ENCODE measurements at regions not wholly inside any gene's neighbourhood (a gene's known extent, or its start where the extent isn't known, plus 50 kb on each side); places are given as distances from the start of the nearest gene placed in this dataset.

DNA sequence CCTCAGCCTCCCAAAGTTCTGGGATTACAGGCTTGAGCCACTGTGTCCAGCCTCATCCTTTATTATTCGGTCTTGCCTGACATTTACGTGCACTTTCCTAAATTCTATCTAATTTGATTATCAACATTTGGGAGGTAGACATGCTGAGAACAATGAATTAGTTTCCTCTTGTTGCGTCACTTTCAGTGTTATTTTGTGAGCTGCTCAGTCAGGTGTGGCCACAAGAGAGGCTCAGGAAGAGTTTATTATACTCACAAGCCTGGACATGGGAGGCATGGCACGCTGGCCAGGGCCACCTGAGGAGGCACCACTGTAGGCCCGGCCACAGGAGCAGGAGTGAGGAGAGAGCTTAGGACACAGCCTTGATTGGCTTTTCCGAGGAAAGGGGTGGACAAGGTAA is 59.7 kb upstream of the RBFOX2 start:
- Histone ChIP-seq H3K4me3 (no peak overlapping the region), H3K27ac (no peak overlapping the region), H3K27me3 (no peaks in the 10 kb centered on the region), H3K36me3 (replicated peaks in 1 of 2) (no peaks in the 10 kb centered on the region), H3K4me1 (replicated peaks in 1 of 2) (no peaks in the 10 kb centered on the region), H3K9me3 (replicated peaks in 1 of 3) (no peaks in the 10 kb centered on the region)
- DNase-seq = no peak
- WGBS, 4 donors = 92 to 93% (median 93%) methylated on average over 6 of the region's 6 CpGs
- intact Hi-C loops (cut with DNase I) = no loop called here
- TF ChIP-seq POLR2A (IDR thresholded peaks at IDR 0.05) = no peak

DNA sequence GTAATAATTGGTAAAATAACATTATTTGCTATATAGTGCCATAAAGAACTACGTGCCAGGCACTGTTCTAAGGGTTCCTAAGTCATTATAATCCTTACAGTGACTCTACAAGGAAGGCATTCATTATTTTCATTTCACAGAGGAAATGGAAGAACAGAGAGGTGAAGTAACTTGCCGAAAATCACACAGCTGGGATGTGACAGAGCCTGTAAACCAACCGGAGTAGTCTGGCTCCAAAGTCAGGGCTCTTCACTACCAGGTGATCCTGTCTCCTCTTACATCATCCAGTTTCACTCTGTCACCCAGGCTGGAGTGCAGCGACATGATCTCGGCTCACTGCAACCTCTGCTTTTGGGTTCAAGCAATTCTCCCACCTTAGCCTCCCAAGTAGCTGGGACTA is 59.2 kb upstream of the RBFOX2 start:
- no peak for DNase-seq
- intact Hi-C loops (cut with DNase I) = no loop called here
- Histone ChIP-seq H3K4me1 (replicated peaks in 1 of 2) (no peaks in the 10 kb centered on the region), H3K27me3 (no peaks in the 10 kb centered on the region), H3K9me3 (replicated peaks in 1 of 3) (no peaks in the 10 kb centered on the region), H3K4me3 (no peak overlapping the region), H3K27ac (no peak overlapping the region), H3K36me3 (replicated peaks in 1 of 2) (no peaks in the 10 kb centered on the region)
- 90 to 93% (median 92%) methylated on average over 5 of the region's 5 CpGs for WGBS, 4 donors
- TF ChIP-seq, protein P1, sequence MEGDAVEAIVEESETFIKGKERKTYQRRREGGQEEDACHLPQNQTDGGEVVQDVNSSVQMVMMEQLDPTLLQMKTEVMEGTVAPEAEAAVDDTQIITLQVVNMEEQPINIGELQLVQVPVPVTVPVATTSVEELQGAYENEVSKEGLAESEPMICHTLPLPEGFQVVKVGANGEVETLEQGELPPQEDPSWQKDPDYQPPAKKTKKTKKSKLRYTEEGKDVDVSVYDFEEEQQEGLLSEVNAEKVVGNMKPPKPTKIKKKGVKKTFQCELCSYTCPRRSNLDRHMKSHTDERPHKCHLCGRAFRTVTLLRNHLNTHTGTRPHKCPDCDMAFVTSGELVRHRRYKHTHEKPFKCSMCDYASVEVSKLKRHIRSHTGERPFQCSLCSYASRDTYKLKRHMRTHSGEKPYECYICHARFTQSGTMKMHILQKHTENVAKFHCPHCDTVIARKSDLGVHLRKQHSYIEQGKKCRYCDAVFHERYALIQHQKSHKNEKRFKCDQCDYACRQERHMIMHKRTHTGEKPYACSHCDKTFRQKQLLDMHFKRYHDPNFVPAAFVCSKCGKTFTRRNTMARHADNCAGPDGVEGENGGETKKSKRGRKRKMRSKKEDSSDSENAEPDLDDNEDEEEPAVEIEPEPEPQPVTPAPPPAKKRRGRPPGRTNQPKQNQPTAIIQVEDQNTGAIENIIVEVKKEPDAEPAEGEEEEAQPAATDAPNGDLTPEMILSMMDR (IDR thresholded peaks at IDR 0.05) = no peak
- TF ChIP-seq POLR2A (IDR thresholded peaks at IDR 0.05) = no peak

DNA sequence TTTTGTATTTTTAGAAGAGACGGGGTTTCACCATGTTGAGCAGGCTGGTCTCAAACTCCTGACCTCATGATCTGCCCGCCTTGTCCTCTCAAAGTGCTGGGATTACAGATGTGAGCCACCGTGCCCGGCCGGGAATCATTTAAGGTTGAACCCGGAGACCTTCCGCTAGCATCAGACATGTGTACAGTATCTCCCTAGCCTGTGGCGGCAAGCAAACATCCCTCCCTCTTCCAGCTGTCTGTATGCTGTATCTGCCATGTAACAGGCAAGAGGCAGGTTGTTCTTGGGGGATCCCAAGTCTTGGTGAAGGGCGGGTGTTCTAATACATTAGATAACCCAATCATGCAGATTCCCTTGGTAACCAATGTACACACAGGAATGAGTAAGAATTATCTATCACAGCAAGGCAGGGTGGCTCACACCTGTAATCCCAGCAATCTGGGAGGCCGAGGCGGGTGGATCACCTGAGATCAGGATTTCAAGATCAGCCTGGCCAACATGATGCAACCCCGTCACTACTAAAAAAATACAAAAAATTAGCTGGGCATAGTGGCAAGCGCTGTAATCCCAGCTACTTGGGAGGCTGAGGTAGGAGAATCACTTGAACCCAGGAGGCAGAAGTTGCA is 58.1 kb upstream of the RBFOX2 start:
- no peaks in the 10 kb centered on the region for H3K36me3 ChIP-seq (replicated peaks in 1 of 2)
- H3K4me1 ChIP-seq (replicated peaks in 1 of 2) = no peaks in the 10 kb centered on the region
- no peaks in the 10 kb centered on the region for H3K27me3 ChIP-seq
- H3K27ac ChIP-seq = no peak overlapping the region
- no peak overlapping the region for H3K4me3 ChIP-seq
- WGBS, 4 donors = 86 to 94% (median 89%) methylated on average over 11 to 13 of the region's 13 CpGs
- DNase-seq = no peak
- no peak for TF ChIP-seq POLR2A (IDR thresholded peaks at IDR 0.05)
- TF ChIP-seq, protein P1 (IDR thresholded peaks at IDR 0.05) = no peak
- intact Hi-C loops (cut with DNase I) = no loop called here
- no peaks in the 10 kb centered on the region for H3K9me3 ChIP-seq (replicated peaks in 1 of 3)

DNA sequence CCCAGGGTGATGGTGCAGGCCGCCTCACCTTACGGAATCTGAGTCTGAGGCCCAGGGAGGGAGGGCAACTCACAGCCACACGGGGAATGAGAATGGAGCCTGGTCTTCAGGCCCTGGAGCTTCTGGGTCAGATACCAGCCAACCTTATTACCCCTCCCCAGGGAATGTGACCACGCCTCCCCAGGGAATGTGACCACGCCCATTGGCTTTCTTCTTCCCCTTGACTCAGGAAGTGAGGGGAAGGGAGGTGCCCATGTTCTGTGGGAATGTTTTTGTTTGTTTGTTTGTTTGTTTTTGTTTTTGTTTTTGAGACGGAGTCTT is 57.5 kb upstream of the RBFOX2 start:
- 78 to 87% (median 83%) methylated on average over 5 to 6 of the region's 6 CpGs for WGBS, 4 donors
- Histone ChIP-seq H3K36me3 (replicated peaks in 1 of 2) (no peaks in the 10 kb centered on the region), H3K27me3 (no peaks in the 10 kb centered on the region), H3K4me3 (no peak overlapping the region), H3K9me3 (replicated peaks in 1 of 3) (no peaks in the 10 kb centered on the region), H3K27ac (no peak overlapping the region), H3K4me1 (replicated peaks in 1 of 2) (no peaks in the 10 kb centered on the region)
- DNase-seq = no peak
- intact Hi-C loops (cut with DNase I) = no loop called here
- TF ChIP-seq, protein P1 (IDR thresholded peaks at IDR 0.05) = no peak
- TF ChIP-seq POLR2A (IDR thresholded peaks at IDR 0.05) = no peak

DNA sequence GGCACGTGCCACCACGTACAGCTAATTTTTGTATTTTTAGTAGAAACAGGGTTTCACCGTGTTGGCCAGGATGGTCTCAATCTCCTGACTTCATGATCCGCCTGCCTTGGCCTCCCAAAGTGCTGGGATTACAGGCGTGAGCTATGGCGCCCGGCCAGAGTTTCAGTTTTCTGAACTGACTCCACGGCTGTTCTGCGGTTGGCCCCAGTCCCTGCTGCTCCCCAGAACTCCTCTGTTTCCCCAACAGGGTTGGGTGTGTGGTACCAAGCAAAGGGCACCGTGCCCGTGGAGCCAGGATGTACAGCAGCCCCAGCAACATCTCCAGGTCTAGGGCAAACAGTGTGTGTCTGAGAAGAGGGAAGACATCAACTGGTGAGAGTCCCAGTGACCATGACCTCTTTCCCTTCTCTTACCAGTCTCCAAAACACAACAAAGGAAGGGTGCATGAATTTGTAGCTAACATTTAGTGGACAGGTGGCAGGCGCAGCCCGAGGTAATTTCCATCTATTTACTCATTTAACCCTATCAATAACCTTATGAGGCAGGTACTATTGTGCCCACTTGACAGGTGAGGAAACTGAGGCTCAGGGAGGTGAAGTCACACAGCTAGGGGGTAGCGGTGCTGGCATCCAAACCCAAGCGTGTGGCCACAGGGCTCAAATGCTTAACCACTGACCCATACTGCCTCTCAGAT is 57.0 kb upstream of the RBFOX2 start:
- H3K27me3 ChIP-seq = no peaks in the 10 kb centered on the region
- no peak for DNase-seq
- H3K4me3 ChIP-seq = no peak overlapping the region
- no peak for TF ChIP-seq POLR2A (IDR thresholded peaks at IDR 0.05)
- TF ChIP-seq, protein P1 (IDR thresholded peaks at IDR 0.05) = no peak
- 82 to 90% (median 87%) methylated on average over 15 of the region's 15 CpGs for WGBS, 4 donors
- no peaks in the 10 kb centered on the region for H3K4me1 ChIP-seq (replicated peaks in 1 of 2)
- H3K36me3 ChIP-seq (replicated peaks in 1 of 2) = no peaks in the 10 kb centered on the region
- H3K27ac ChIP-seq = no peak overlapping the region
- H3K9me3 ChIP-seq (replicated peaks in 1 of 3) = no peaks in the 10 kb centered on the region
- intact Hi-C loops (cut with DNase I) = no loop called here
